WTC11 (cell line): ENCODE measurements at regions not wholly inside any gene's neighbourhood (a gene's known extent, or its start where the extent isn't known, plus 50 kb on each side); places are given as distances from the start of the nearest gene placed in this dataset.

Experiments
- ATAC-seq: fragments of 200-7000 bp; cut with Tn5 transposase; 2 replicates; pipeline ENCODE4 v1.10.0; 2021; ENCODE audit warnings: mild to moderate bottlenecking, moderate library complexity
- CTCF ChIA-PET: fragments of 300-600 bp; sonication (Branson Sonifier 250); formaldehyde crosslinking; loops from one replicate; lab custom pipeline; 2021; ENCODE audit warnings: antibody characterized with exemption; lab: Charles Lee
- POLR2A ChIA-PET: fragments of 350-600 bp; sonication (Branson Sonifier 250); formaldehyde crosslinking; loops from one replicate; lab custom pipeline; 2021; ENCODE audit warnings: antibody characterized with exemption; lab: Charles Lee
- DNase-seq: peaks from one replicate; pipeline ENCODE4 v3.0.0; 2021; ENCODE audit warnings: low spot score
- H3K27ac Mint-ChIP-seq: 2 replicates; pipeline ENCODE4 v1.8.0; 2021; ENCODE audit warnings: mixed read lengths
- H3K27me3 Mint-ChIP-seq: 2 replicates; pipeline ENCODE4 v1.8.0; 2021; ENCODE audit warnings: low read depth, mild to moderate bottlenecking, moderate library complexity, mixed read lengths
- H3K36me3 Mint-ChIP-seq: 2 replicates; pipeline ENCODE4 v1.8.0; 2021; ENCODE audit warnings: mixed read lengths
- H3K4me1 Mint-ChIP-seq: 2 replicates; pipeline ENCODE4 v1.8.0; 2022; ENCODE audit warnings: mixed read lengths
- H3K4me3 Mint-ChIP-seq: 2 replicates; pipeline ENCODE4 v1.8.0; 2021; ENCODE audit warnings: mild to moderate bottlenecking, moderate library complexity, mixed read lengths
- H3K9me3 Mint-ChIP-seq: 2 replicates; pipeline ENCODE4 v1.8.0; 2021; ENCODE audit warnings: mixed read lengths
- ATF1 ChIP-seq: sonication (generic); formaldehyde crosslinking; IDR thresholded peaks from 2 replicates; pipeline ENCODE4 v1.8.1; 2023; ENCODE audit warnings: mild to moderate bottlenecking, moderate library complexity, missing genetic modification reagents
- CREB1 ChIP-seq: sonication (generic); formaldehyde crosslinking; IDR thresholded peaks from 2 replicates; pipeline ENCODE4 v1.8.0; 2023; ENCODE audit warnings: mild to moderate bottlenecking, missing genetic modification reagents
- FOXJ3 ChIP-seq: sonication (generic); formaldehyde crosslinking; IDR thresholded peaks from 2 replicates; pipeline ENCODE4 v1.9.0; 2021; ENCODE audit warnings: missing genetic modification reagents, mild to moderate bottlenecking, borderline replicate concordance
- FOXP4 ChIP-seq: sonication (generic); formaldehyde crosslinking; IDR thresholded peaks from 2 replicates; pipeline ENCODE4 v1.8.0; 2022; ENCODE audit warnings: mild to moderate bottlenecking, missing genetic modification reagents
- KAT7 ChIP-seq: sonication (generic); formaldehyde crosslinking; IDR thresholded peaks from 2 replicates; pipeline ENCODE4 v1.8.1; 2023; ENCODE audit warnings: missing genetic modification reagents, mild to moderate bottlenecking, borderline replicate concordance
- MYBL2 ChIP-seq: sonication (generic); formaldehyde crosslinking; IDR thresholded peaks from 2 replicates; pipeline ENCODE4 v1.8.1; 2023; ENCODE audit warnings: mild to moderate bottlenecking, moderate library complexity, missing genetic modification reagents
- NR3C1 ChIP-seq: sonication (generic); formaldehyde crosslinking; conservative IDR thresholded peaks from 2 replicates; pipeline ENCODE4 v1.8.1; 2023; ENCODE audit warnings: low read depth, mild to moderate bottlenecking, missing genetic modification reagents
- RELA ChIP-seq: sonication (generic); formaldehyde crosslinking; IDR thresholded peaks from 2 replicates; pipeline ENCODE4 v1.8.1; 2022; ENCODE audit warnings: missing genetic modification reagents, mild to moderate bottlenecking, borderline replicate concordance
- RORB ChIP-seq: fragments of 250-450 bp; sonication (Bioruptor Pico); IDR thresholded peaks from 2 replicates; pipeline ENCODE4 v1.9.0; 2021; ENCODE audit warnings: mild to moderate bottlenecking
- ZBTB43 ChIP-seq: sonication (generic); formaldehyde crosslinking; IDR thresholded peaks from 2 replicates; pipeline ENCODE4 v1.8.1; 2023; ENCODE audit warnings: mild to moderate bottlenecking, missing genetic modification reagents
- ZNF121 ChIP-seq: sonication (generic); formaldehyde crosslinking; IDR thresholded peaks from 2 replicates; pipeline ENCODE4 v1.8.0; 2023; ENCODE audit warnings: missing genetic modification reagents
- TF ChIP-seq, protein P1 (sequence below): sonication (generic); formaldehyde crosslinking; IDR thresholded peaks from 2 replicates; pipeline ENCODE4 v1.8.0; 2022; ENCODE audit warnings: mild to moderate bottlenecking, missing genetic modification reagents
- TF ChIP-seq, protein P2 (sequence below): sonication (generic); formaldehyde crosslinking; IDR thresholded peaks from 2 replicates; pipeline ENCODE4 v1.8.1; 2022; ENCODE audit warnings: low read depth, mild to moderate bottlenecking, moderate library complexity, missing genetic modification reagents, borderline replicate concordance
- TF ChIP-seq, protein P3 (sequence below): sonication (generic); formaldehyde crosslinking; IDR thresholded peaks from 2 replicates; pipeline ENCODE4 v1.8.0; 2023; ENCODE audit warnings: missing genetic modification reagents, mild to moderate bottlenecking, borderline replicate concordance
- TF ChIP-seq, protein P4 (sequence below): sonication (generic); formaldehyde crosslinking; IDR thresholded peaks from 2 replicates; pipeline ENCODE4 v1.8.1; 2023; ENCODE audit warnings: mild to moderate bottlenecking, missing genetic modification reagents, borderline replicate concordance
- TF ChIP-seq, protein P5 (sequence below): sonication (generic); formaldehyde crosslinking; IDR thresholded peaks from 2 replicates; pipeline ENCODE4 v1.8.1; 2022; ENCODE audit warnings: mild to moderate bottlenecking, missing genetic modification reagents, moderate library complexity, borderline replicate concordance

DNA sequence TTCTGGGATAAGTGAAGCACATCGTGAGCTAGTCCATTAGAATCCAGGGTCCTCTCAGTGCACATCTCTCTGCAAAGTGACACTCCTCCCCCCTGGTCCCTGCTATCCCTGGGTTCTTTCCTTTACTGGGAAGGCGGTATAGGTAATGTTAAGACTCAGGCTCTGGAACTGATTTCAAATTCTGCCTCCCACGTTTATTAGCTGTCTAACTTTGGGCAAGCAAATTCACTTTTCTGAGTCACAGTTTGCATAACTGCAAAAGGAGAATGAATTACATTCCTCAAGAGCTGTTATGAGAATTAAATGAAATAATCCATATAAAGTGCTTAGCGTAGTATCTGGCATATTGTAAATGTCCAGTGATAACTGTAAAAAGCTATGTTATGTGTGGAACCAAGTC, 168.1 kb upstream of the LRRN1 start:
- Mint-ChIP-seq H3K27me3 (peaks cover 2% of the 10 kb centered on the region; the same call in 1 of the 2 replicates), H3K36me3 (peaks cover 22% of the 10 kb centered on the region), H3K4me1 (no peaks in the 10 kb centered on the region), H3K27ac (no peak overlapping the region), H3K4me3 (no peak overlapping the region), H3K9me3 (peaks cover 71% of the 10 kb centered on the region)
- no peak for ATAC-seq
- CTCF ChIA-PET, result no interaction called here
- POLR2A ChIA-PET, result no interaction called here
- TF ChIP-seq ATF1 (CRISPR knock-in tag) (no peak), FOXP4 (CRISPR knock-in tag) (no peak)
- DNase-seq, result no peak

GRCh38 chr3:3629911-3630310, 169.3 kb upstream of the LRRN1 start:
- Mint-ChIP-seq H3K27me3 (peaks cover 2% of the 10 kb centered on the region; the same call in 1 of the 2 replicates), H3K27ac (no peak overlapping the region), H3K9me3 (peaks cover 70% of the 10 kb centered on the region), H3K4me3 (no peak overlapping the region), H3K4me1 (no peaks in the 10 kb centered on the region), H3K36me3 (peaks cover 21% of the 10 kb centered on the region)
- ATAC-seq (no peak), DNase-seq (no peak)
- ChIA-PET CTCF (no interaction called here), POLR2A (no interaction called here)
- TF ChIP-seq CREB1 (CRISPR knock-in tag) (no peak), MYBL2 (no peak), ZNF121 (CRISPR knock-in tag) (no peak), ZBTB43 (CRISPR knock-in tag) (no peak), NR3C1 (CRISPR knock-in tag) (no peak), RELA (CRISPR knock-in tag) (no peak)
- TF ChIP-seq, protein P1, sequence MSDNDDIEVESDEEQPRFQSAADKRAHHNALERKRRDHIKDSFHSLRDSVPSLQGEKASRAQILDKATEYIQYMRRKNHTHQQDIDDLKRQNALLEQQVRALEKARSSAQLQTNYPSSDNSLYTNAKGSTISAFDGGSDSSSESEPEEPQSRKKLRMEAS (CRISPR knock-in tag), result no peak
- TF ChIP-seq, protein P2, sequence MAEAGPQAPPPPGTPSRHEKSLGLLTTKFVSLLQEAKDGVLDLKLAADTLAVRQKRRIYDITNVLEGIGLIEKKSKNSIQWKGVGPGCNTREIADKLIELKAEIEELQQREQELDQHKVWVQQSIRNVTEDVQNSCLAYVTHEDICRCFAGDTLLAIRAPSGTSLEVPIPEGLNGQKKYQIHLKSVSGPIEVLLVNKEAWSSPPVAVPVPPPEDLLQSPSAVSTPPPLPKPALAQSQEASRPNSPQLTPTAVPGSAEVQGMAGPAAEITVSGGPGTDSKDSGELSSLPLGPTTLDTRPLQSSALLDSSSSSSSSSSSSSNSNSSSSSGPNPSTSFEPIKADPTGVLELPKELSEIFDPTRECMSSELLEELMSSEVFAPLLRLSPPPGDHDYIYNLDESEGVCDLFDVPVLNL (CRISPR knock-in tag), result no peak
- TF ChIP-seq, protein P3, sequence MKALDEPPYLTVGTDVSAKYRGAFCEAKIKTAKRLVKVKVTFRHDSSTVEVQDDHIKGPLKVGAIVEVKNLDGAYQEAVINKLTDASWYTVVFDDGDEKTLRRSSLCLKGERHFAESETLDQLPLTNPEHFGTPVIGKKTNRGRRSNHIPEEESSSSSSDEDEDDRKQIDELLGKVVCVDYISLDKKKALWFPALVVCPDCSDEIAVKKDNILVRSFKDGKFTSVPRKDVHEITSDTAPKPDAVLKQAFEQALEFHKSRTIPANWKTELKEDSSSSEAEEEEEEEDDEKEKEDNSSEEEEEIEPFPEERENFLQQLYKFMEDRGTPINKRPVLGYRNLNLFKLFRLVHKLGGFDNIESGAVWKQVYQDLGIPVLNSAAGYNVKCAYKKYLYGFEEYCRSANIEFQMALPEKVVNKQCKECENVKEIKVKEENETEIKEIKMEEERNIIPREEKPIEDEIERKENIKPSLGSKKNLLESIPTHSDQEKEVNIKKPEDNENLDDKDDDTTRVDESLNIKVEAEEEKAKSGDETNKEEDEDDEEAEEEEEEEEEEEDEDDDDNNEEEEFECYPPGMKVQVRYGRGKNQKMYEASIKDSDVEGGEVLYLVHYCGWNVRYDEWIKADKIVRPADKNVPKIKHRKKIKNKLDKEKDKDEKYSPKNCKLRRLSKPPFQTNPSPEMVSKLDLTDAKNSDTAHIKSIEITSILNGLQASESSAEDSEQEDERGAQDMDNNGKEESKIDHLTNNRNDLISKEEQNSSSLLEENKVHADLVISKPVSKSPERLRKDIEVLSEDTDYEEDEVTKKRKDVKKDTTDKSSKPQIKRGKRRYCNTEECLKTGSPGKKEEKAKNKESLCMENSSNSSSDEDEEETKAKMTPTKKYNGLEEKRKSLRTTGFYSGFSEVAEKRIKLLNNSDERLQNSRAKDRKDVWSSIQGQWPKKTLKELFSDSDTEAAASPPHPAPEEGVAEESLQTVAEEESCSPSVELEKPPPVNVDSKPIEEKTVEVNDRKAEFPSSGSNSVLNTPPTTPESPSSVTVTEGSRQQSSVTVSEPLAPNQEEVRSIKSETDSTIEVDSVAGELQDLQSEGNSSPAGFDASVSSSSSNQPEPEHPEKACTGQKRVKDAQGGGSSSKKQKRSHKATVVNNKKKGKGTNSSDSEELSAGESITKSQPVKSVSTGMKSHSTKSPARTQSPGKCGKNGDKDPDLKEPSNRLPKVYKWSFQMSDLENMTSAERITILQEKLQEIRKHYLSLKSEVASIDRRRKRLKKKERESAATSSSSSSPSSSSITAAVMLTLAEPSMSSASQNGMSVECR (CRISPR knock-in tag), result no peak

- Mint-ChIP-seq H3K4me1 (no peaks in the 10 kb centered on the region), H3K9me3 (peaks cover 72% of the 10 kb centered on the region), H3K36me3 (peaks cover 24% of the 10 kb centered on the region), H3K27ac (no peak overlapping the region), H3K27me3 (no peaks in the 10 kb centered on the region; the same call in 1 of the 2 replicates), H3K4me3 (no peak overlapping the region)
- ATAC-seq (no peak), DNase-seq (no peak)
- POLR2A ChIA-PET, result no interaction called here
- CTCF ChIA-PET, result no interaction called here
- TF ChIP-seq, protein P4, sequence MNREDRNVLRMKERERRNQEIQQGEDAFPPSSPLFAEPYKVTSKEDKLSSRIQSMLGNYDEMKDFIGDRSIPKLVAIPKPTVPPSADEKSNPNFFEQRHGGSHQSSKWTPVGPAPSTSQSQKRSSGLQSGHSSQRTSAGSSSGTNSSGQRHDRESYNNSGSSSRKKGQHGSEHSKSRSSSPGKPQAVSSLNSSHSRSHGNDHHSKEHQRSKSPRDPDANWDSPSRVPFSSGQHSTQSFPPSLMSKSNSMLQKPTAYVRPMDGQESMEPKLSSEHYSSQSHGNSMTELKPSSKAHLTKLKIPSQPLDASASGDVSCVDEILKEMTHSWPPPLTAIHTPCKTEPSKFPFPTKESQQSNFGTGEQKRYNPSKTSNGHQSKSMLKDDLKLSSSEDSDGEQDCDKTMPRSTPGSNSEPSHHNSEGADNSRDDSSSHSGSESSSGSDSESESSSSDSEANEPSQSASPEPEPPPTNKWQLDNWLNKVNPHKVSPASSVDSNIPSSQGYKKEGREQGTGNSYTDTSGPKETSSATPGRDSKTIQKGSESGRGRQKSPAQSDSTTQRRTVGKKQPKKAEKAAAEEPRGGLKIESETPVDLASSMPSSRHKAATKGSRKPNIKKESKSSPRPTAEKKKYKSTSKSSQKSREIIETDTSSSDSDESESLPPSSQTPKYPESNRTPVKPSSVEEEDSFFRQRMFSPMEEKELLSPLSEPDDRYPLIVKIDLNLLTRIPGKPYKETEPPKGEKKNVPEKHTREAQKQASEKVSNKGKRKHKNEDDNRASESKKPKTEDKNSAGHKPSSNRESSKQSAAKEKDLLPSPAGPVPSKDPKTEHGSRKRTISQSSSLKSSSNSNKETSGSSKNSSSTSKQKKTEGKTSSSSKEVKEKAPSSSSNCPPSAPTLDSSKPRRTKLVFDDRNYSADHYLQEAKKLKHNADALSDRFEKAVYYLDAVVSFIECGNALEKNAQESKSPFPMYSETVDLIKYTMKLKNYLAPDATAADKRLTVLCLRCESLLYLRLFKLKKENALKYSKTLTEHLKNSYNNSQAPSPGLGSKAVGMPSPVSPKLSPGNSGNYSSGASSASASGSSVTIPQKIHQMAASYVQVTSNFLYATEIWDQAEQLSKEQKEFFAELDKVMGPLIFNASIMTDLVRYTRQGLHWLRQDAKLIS (CRISPR knock-in tag), result no peak
- TF ChIP-seq NR3C1 (CRISPR knock-in tag) (no peak), RORB (CRISPR knock-in tag) (no peak), FOXJ3 (CRISPR knock-in tag) (no peak), KAT7 (no peak), MYBL2 (no peak)
- TF ChIP-seq, protein P5, sequence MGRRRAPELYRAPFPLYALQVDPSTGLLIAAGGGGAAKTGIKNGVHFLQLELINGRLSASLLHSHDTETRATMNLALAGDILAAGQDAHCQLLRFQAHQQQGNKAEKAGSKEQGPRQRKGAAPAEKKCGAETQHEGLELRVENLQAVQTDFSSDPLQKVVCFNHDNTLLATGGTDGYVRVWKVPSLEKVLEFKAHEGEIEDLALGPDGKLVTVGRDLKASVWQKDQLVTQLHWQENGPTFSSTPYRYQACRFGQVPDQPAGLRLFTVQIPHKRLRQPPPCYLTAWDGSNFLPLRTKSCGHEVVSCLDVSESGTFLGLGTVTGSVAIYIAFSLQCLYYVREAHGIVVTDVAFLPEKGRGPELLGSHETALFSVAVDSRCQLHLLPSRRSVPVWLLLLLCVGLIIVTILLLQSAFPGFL, result no peak
Measured at GRCh38 chr3:3628676-3629328, 170.4 kb upstream of the LRRN1 start.
